ENCODE measurements at regions not wholly inside any gene's neighbourhood (a gene's known extent, or its start where the extent isn't known, plus 50 kb on each side); places are given as distances from the start of the nearest gene placed in this dataset.

GRCh38 chr1:2854151-2854550 lies 52.7 kb upstream of the TTC34 start:
- TF ChIP-seq POLR2A (IDR thresholded peaks at IDR 0.05): no peak
- TF ChIP-seq CTCF (IDR thresholded peaks at IDR 0.05): no peak

Measured in adrenal gland (tissue), 5 donors.